GM13976 (cell line): ENCODE measurements at regions not wholly inside any gene's neighbourhood (a gene's known extent, or its start where the extent isn't known, plus 50 kb on each side); places are given as distances from the start of the nearest gene placed in this dataset.

Experiments
- DNase-seq: peaks from one replicate; pipeline ENCODE4 v3.0.0; 2012; ENCODE audit warnings: low spot score
- CTCF ChIP-seq: IDR thresholded peaks from 2 replicates; pipeline ENCODE4 v1.5.1; 2012; ENCODE audit warnings: borderline replicate concordance, mild to moderate bottlenecking; ENCODE audit not compliant: insufficient read depth; ENCODE audit errors: extremely low read depth, missing control alignments, control extremely low read depth
- in situ Hi-C: fragments of 300-500 bp; cut with MboI; formaldehyde crosslinking; loops from one replicate; pipeline ENCODE4 v1.12.0; 2022; ENCODE audit warnings: low sequenced_read_pairs, mixed read lengths, inconsistent platforms; ENCODE audit not compliant: unreplicated experiment

GRCh38 chr6:156273065-156273711 lies 504.0 kb upstream of the ARID1B start:
- DNase-seq, result no peak
- in situ Hi-C loops, result no loop called here
- no peak for TF ChIP-seq CTCF

GRCh38 chr6:156269751-156270369 lies 507.3 kb upstream of the ARID1B start:
- no peak for TF ChIP-seq CTCF
- no peak for DNase-seq
- in situ Hi-C loops, result no loop called here

- no peak for TF ChIP-seq CTCF
- in situ Hi-C loops, result no loop called here
- no peak for DNase-seq
These were observed 508.3 kb upstream of the ARID1B start for GRCh38 chr6:156268849-156269248.

GRCh38 chr6:156262014-156262413 lies 515.2 kb upstream of the ARID1B start:
- TF ChIP-seq CTCF, result no peak
- in situ Hi-C loops, result no loop called here
- DNase-seq, result no peak

- DNase-seq, result no peak
- in situ Hi-C loops, result no loop called here
- no peak for TF ChIP-seq CTCF
These were observed 516.4 kb upstream of the ARID1B start for GRCh38 chr6:156260815-156261214.

GRCh38 chr6:156258981-156259380 lies 518.2 kb upstream of the ARID1B start:
- DNase-seq, result no peak
- TF ChIP-seq CTCF, result no peak
- in situ Hi-C loops, result no loop called here
